ENCODE measurements at regions not wholly inside any gene's neighbourhood (a gene's known extent, or its start where the extent isn't known, plus 50 kb on each side); places are given as distances from the start of the nearest gene placed in this dataset.

- no peaks in the 10 kb centered on the region for H3K27me3 ChIP-seq (ENCODE audit: insufficient read depth, low read length)
- H3K27ac ChIP-seq (ENCODE audit: low read depth, low read length) = no peak overlapping the region
- no peak overlapping the region for H3K9ac ChIP-seq (ENCODE audit: low read depth, low read length)
- H3K4me3 ChIP-seq (ENCODE audit: low read length) = no peak overlapping the region
- no peaks in the 10 kb centered on the region for H3K4me1 ChIP-seq (ENCODE audit: insufficient read depth, low read length)
- no peaks in the 10 kb centered on the region for H3K36me3 ChIP-seq (ENCODE audit: insufficient read depth, low read length)
- H3K9me3 ChIP-seq (ENCODE audit: insufficient read depth, low read depth, low read length) = no peaks in the 10 kb centered on the region
- 97% methylated on average over 2 of the region's 2 CpGs for WGBS
Measured at GRCh38 chr6:105799056-105799455, 287.1 kb upstream of the PRDM1 start.

DNA sequence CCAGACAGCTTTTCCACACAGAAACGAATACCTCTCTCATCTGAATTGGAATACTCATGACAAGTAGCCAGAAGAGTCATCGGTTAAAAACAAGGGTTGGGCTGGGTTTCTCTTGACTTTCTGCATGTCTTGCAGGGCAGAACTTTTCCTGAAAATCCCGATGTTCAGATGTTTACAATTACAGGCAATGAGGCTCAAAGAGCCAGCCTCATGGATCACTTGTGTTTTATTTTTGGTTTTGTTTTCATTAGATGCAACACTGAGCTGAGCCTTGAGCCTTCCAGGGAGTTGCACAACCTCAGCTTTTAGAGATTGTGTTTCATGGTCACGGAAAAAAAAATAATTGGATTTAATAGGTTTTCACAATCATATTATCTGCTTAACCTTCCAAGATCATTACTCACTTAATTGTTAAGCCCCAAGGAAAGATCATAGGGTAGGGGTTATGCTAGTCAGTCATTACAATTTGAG, 288.1 kb upstream of the PRDM1 start:
- Histone ChIP-seq H3K27ac (ENCODE audit: low read depth, low read length) (no peak overlapping the region), H3K27me3 (ENCODE audit: insufficient read depth, low read length) (no peaks in the 10 kb centered on the region), H3K4me3 (ENCODE audit: low read length) (no peak overlapping the region), H3K9ac (ENCODE audit: low read depth, low read length) (no peak overlapping the region), H3K36me3 (ENCODE audit: insufficient read depth, low read length) (no peaks in the 10 kb centered on the region), H3K9me3 (ENCODE audit: insufficient read depth, low read depth, low read length) (no peaks in the 10 kb centered on the region), H3K4me1 (ENCODE audit: insufficient read depth, low read length) (no peaks in the 10 kb centered on the region)
- WGBS = 93% methylated on average over 4 of the region's 4 CpGs

DNA sequence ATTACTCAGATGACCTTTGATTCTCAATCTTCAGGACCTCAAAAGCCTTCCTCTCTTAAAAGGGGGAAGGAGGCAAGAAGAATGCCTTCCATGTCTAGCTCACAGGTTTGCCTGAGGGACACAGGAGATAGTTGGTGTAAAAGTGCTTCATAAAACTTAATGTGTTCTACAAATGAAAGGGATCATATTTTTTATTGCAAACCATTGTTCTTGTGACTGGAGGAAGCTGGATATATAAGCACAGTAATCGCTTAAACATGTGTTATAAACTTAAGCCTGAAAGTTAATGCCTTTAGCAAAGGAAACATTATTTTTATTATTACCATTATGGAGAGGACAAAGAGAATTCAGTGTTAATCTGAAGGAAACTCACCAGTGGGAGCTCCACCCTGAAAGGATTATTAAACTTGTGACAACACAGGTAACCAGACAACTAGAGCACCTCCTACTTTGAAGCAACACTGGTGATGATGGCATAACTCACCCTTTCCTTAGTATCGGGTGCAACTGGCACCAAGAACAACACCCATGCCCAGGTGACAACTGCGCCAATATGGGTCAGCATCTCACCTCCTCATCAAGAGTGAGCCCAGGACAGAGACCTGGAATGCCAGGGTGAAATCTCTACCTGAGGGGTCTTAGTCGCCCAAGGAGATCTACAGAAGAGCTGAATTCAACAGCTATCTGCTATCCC, 288.7 kb upstream of the PRDM1 start:
- Histone ChIP-seq H3K27ac (ENCODE audit: low read depth, low read length) (no peak overlapping the region), H3K9me3 (ENCODE audit: insufficient read depth, low read depth, low read length) (no peaks in the 10 kb centered on the region), H3K4me3 (ENCODE audit: low read length) (no peak overlapping the region), H3K9ac (ENCODE audit: low read depth, low read length) (no peak overlapping the region), H3K27me3 (ENCODE audit: insufficient read depth, low read length) (no peaks in the 10 kb centered on the region), H3K4me1 (ENCODE audit: insufficient read depth, low read length) (no peaks in the 10 kb centered on the region), H3K36me3 (ENCODE audit: insufficient read depth, low read length) (no peaks in the 10 kb centered on the region)
- 96% methylated on average over 4 of the region's 4 CpGs for WGBS

DNA sequence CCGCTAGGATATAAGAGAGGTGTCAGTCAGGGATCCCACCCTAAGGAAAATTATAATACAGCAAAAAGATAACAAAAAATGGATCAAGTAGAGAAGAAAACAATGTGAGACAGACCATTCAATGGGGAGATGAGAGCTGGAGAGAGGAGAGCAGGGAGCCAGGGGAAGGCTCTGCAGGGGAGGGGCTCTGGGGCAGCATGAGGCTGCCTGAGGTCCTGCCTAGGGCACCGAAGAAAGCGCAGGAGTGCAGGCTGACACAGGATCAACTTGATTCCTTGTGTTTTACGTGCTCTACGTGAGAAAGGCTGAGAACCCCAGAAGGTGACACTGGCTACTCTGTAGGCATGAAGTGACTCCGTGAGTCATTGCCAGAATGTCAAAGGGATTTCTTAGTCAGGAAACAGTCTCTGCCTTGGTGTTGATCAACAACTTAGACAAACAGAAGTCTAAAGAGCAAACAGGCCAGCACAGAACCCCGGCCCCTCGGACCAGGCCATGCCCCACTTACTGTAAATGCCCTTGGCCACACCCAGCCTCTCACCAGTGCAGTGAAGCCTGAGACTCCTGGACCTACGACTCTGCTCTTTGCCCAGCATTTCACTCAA, 290.1 kb upstream of the PRDM1 start:
- no peak overlapping the region for H3K27ac ChIP-seq (ENCODE audit: low read depth, low read length)
- H3K9me3 ChIP-seq (ENCODE audit: insufficient read depth, low read depth, low read length) = no peaks in the 10 kb centered on the region
- 73% methylated on average over 8 of the region's 9 CpGs for WGBS
- H3K36me3 ChIP-seq (ENCODE audit: insufficient read depth, low read length) = no peaks in the 10 kb centered on the region
- no peak overlapping the region for H3K9ac ChIP-seq (ENCODE audit: low read depth, low read length)
- H3K27me3 ChIP-seq (ENCODE audit: insufficient read depth, low read length) = no peaks in the 10 kb centered on the region
- H3K4me1 ChIP-seq (ENCODE audit: insufficient read depth, low read length) = no peaks in the 10 kb centered on the region
- H3K4me3 ChIP-seq (ENCODE audit: low read length) = no peak overlapping the region

- H3K4me3 ChIP-seq (ENCODE audit: low read length) = no peak overlapping the region
- no peaks in the 10 kb centered on the region for H3K9me3 ChIP-seq (ENCODE audit: insufficient read depth, low read depth, low read length)
- no peaks in the 10 kb centered on the region for H3K27me3 ChIP-seq (ENCODE audit: insufficient read depth, low read length)
- H3K36me3 ChIP-seq (ENCODE audit: insufficient read depth, low read length) = no peaks in the 10 kb centered on the region
- no peak overlapping the region for H3K27ac ChIP-seq (ENCODE audit: low read depth, low read length)
- no peaks in the 10 kb centered on the region for H3K4me1 ChIP-seq (ENCODE audit: insufficient read depth, low read length)
- H3K9ac ChIP-seq (ENCODE audit: low read depth, low read length) = no peak overlapping the region
Measured at GRCh38 chr6:105795366-105795765, 290.8 kb upstream of the PRDM1 start.

DNA sequence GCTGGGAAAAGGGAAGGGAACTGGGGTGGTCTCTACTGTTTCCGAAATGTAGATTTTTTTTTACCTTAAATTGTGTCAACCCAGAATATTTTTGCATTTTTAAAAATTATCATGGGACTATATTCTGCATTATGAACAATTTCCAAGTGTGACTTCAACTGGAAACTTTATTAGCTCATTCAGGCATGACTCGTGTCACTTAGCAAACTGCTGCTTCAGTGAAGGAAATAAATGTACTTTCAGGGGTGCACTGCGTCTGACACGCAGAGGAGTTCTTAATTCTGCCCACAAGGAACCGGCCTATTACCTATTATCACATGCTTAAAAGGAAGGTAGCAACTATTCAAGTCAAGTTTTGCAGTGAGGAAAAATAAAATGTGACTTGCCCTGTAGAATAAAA, 291.3 kb upstream of the PRDM1 start:
- H3K27ac ChIP-seq (ENCODE audit: low read depth, low read length) = no peak overlapping the region
- 97% methylated on average over 3 of the region's 5 CpGs for WGBS

DNA sequence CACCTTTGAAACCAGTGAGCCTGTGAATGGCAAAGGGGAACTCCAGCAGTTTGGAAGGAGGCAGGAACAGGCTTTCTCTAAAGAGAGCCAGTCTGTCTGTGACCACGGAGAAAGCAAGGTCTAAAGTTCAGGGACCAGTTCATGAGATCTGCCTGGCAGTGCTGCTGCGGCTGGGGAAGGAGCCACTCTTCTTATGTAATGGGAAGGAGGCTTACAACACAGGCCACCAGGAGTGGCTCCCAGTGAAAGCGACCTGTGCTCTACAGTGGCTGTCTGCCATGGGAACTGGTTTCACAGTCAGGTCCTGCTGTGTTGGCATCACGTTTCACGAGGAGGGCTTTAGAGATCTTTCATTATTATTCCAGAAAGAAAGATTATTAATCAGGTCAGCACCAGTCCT, 291.9 kb upstream of the PRDM1 start:
- Histone ChIP-seq H3K4me3 (ENCODE audit: low read length) (no peak overlapping the region), H3K27ac (ENCODE audit: low read depth, low read length) (no peak overlapping the region), H3K9me3 (ENCODE audit: insufficient read depth, low read depth, low read length) (no peaks in the 10 kb centered on the region), H3K4me1 (ENCODE audit: insufficient read depth, low read length) (no peaks in the 10 kb centered on the region), H3K9ac (ENCODE audit: low read depth, low read length) (no peak overlapping the region), H3K27me3 (ENCODE audit: insufficient read depth, low read length) (no peaks in the 10 kb centered on the region), H3K36me3 (ENCODE audit: insufficient read depth, low read length) (no peaks in the 10 kb centered on the region)
- 61% methylated on average over 5 of the region's 5 CpGs for whole genome bisulfite sequencing

More for the DNA sequence above, 291.3 kb upstream of the PRDM1 start:
- no peaks in the 10 kb centered on the region for H3K36me3 ChIP-seq (ENCODE audit: insufficient read depth, low read length)
- no peak overlapping the region for H3K4me3 ChIP-seq (ENCODE audit: low read length)
- no peaks in the 10 kb centered on the region for H3K4me1 ChIP-seq (ENCODE audit: insufficient read depth, low read length)
- no peaks in the 10 kb centered on the region for H3K9me3 ChIP-seq (ENCODE audit: insufficient read depth, low read depth, low read length)
- H3K27me3 ChIP-seq (ENCODE audit: insufficient read depth, low read length) = no peaks in the 10 kb centered on the region
- H3K9ac ChIP-seq (ENCODE audit: low read depth, low read length) = no peak overlapping the region

DNA sequence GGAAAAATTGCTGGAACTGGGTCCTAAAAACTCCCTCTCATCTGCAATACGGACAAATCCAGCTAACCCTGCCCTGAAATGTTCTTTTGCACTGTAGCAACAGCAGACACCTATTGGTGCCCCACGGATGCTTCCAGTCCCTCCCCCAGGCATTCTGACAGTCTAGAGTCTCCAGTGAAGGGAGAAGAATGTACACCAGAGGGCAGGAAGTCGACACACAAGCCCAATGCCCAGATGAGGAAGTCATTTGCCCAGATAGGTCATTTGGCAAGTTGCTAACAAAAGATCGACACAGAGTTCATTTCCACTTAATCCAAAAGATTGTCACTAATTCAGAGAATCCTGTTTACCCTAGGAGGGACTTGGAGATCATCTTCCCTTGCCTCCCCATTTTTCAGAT, 293.0 kb upstream of the PRDM1 start:
- Histone ChIP-seq H3K9me3 (ENCODE audit: insufficient read depth, low read depth, low read length) (no peaks in the 10 kb centered on the region), H3K4me3 (ENCODE audit: low read length) (no peak overlapping the region), H3K27me3 (ENCODE audit: insufficient read depth, low read length) (no peaks in the 10 kb centered on the region), H3K9ac (ENCODE audit: low read depth, low read length) (no peak overlapping the region), H3K27ac (ENCODE audit: low read depth, low read length) (no peak overlapping the region), H3K36me3 (ENCODE audit: insufficient read depth, low read length) (no peaks in the 10 kb centered on the region), H3K4me1 (ENCODE audit: insufficient read depth, low read length) (no peaks in the 10 kb centered on the region)
- 77% methylated on average over 4 of the region's 4 CpGs for WGBS

- H3K9me3 ChIP-seq (ENCODE audit: insufficient read depth, low read depth, low read length) = no peaks in the 10 kb centered on the region
- no peaks in the 10 kb centered on the region for H3K36me3 ChIP-seq (ENCODE audit: insufficient read depth, low read length)
- WGBS = 74% methylated on average over 4 of the region's 5 CpGs
- H3K4me1 ChIP-seq (ENCODE audit: insufficient read depth, low read length) = no peaks in the 10 kb centered on the region
- H3K27ac ChIP-seq (ENCODE audit: low read depth, low read length) = no peak overlapping the region
- no peak overlapping the region for H3K4me3 ChIP-seq (ENCODE audit: low read length)
- H3K9ac ChIP-seq (ENCODE audit: low read depth, low read length) = no peak overlapping the region
- no peaks in the 10 kb centered on the region for H3K27me3 ChIP-seq (ENCODE audit: insufficient read depth, low read length)
Measured at GRCh38 chr6:105791583-105792318, 294.4 kb upstream of the PRDM1 start.

- WGBS = no CpG with 5 or more reads among the region's 1 CpG
Measured at GRCh38 chr6:105791179-105791578, 295.0 kb upstream of the PRDM1 start.

GRCh38 chr6:105790635-105791034, 295.5 kb upstream of the PRDM1 start:
- no peaks in the 10 kb centered on the region for H3K4me1 ChIP-seq (ENCODE audit: insufficient read depth, low read length)
- no peak overlapping the region for H3K4me3 ChIP-seq (ENCODE audit: low read length)
- 41% methylated on average over 1 of the region's 1 CpG for WGBS
- H3K27ac ChIP-seq (ENCODE audit: low read depth, low read length) = no peak overlapping the region
- no peaks in the 10 kb centered on the region for H3K36me3 ChIP-seq (ENCODE audit: insufficient read depth, low read length)
- no peaks in the 10 kb centered on the region for H3K27me3 ChIP-seq (ENCODE audit: insufficient read depth, low read length)
- no peaks in the 10 kb centered on the region for H3K9me3 ChIP-seq (ENCODE audit: insufficient read depth, low read depth, low read length)
- H3K9ac ChIP-seq (ENCODE audit: low read depth, low read length) = no peak overlapping the region

More at GRCh38 chr6:105791179-105791578, 295.0 kb upstream of the PRDM1 start:
- Histone ChIP-seq H3K27me3 (ENCODE audit: insufficient read depth, low read length) (no peaks in the 10 kb centered on the region), H3K4me1 (ENCODE audit: insufficient read depth, low read length) (no peaks in the 10 kb centered on the region), H3K36me3 (ENCODE audit: insufficient read depth, low read length) (no peaks in the 10 kb centered on the region), H3K9ac (ENCODE audit: low read depth, low read length) (no peak overlapping the region), H3K9me3 (ENCODE audit: insufficient read depth, low read depth, low read length) (no peaks in the 10 kb centered on the region), H3K4me3 (ENCODE audit: low read length) (no peak overlapping the region), H3K27ac (ENCODE audit: low read depth, low read length) (no peak overlapping the region)

Measured in HUES64 (cell line).